ENCODE measurements at regions not wholly inside any gene's neighbourhood (a gene's known extent, or its start where the extent isn't known, plus 50 kb on each side); places are given as distances from the start of the nearest gene placed in this dataset.

DNA sequence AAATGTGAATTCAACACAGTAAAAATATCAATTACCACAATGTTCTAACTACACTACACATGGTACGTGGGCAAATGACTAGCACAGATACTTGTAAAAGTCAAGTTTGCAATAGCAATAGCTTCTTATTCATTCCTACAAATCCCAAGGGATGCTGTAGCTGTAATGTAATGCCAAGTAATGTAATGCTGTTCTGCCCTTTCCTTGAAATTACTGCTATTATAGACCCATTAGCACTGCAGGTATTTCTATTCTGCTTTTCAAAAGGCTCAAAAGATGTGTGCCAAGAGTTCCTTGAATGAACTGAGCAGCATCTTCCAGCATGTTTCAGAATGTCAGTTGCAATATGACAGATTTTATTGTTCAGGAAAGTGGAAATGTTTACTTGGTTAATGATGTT lies 129.9 kb upstream of the BANK1 start:
- Histone ChIP-seq H3K36me3 (no peaks in the 10 kb centered on the region), H3K9me3 (no peaks in the 10 kb centered on the region), H3K27me3 (no peaks in the 10 kb centered on the region), H3K4me3 (no peak overlapping the region), H3K27ac (no peak overlapping the region), H3K4me1 (no peaks in the 10 kb centered on the region)
- 34 to 43% methylated on average over 1 of the region's 1 CpG for WGBS, 2 donors (ENCODE audit: low coverage in 1 of 2)
- DNase-seq, result no peak
- in situ Hi-C loops (cut with MboI; ENCODE audit: low pct_ligation_motif_present in 1 of 4, low pct_unique_long_range_greater_than_20kb in 1 of 4, low sequenced_read_pairs in 3 of 4) (no loop called here), intact Hi-C loops (cut with DNase I; ENCODE audit: low total_unique reads) (no loop called here)
- TF ChIP-seq POLR2AphosphoS5 (IDR thresholded peaks at IDR 0.05) (no peak), EP300 (IDR thresholded peaks at IDR 0.05; ENCODE audit: low read depth) (no peak), POLR2A (IDR thresholded peaks at IDR 0.05) (no peak)
- TF ChIP-seq, protein P1, sequence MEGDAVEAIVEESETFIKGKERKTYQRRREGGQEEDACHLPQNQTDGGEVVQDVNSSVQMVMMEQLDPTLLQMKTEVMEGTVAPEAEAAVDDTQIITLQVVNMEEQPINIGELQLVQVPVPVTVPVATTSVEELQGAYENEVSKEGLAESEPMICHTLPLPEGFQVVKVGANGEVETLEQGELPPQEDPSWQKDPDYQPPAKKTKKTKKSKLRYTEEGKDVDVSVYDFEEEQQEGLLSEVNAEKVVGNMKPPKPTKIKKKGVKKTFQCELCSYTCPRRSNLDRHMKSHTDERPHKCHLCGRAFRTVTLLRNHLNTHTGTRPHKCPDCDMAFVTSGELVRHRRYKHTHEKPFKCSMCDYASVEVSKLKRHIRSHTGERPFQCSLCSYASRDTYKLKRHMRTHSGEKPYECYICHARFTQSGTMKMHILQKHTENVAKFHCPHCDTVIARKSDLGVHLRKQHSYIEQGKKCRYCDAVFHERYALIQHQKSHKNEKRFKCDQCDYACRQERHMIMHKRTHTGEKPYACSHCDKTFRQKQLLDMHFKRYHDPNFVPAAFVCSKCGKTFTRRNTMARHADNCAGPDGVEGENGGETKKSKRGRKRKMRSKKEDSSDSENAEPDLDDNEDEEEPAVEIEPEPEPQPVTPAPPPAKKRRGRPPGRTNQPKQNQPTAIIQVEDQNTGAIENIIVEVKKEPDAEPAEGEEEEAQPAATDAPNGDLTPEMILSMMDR (IDR thresholded peaks at IDR 0.05), result no peak

DNA sequence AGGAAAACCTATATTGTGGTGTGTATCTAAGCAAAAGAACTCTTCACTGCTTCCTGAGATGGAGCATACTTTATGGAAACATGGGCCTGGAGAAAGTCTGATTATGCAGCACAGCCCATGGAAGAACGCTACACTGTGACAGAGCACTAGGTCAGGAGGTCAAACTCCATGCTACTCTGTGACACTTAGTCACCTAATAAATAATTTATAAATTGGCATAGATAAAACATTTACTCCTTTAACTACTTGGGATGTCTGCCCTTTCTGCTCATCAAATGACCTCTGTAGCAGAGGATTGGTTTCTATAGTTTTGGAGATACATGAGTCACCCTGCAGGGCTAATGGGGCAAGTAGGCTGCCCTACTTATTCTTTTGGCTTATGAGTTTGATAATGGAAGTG lies 134.7 kb upstream of the BANK1 start:
- H3K4me1 ChIP-seq, result no peaks in the 10 kb centered on the region
- 79 to 100% methylated on average over 1 of the region's 1 CpG for WGBS, 2 donors (ENCODE audit: low coverage in 1 of 2)

DNA sequence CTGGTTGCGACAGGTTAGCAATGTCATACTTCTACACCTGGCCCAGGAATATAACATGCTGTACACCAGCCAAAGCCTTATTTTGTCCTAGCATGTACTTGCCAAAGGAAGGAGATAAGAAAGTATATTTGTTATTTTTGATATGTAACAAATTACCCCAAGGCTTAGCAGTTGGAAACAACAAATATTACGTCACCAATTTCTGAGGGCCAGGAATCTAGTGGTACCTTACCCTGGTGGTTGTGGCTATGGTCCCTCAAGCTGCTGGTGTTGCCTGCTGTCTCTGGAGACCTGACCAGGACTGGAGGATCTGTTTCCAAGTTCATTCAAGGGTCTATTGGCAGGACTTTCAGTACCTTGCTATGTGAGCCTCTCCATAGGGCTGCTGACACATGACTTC lies 135.5 kb upstream of the BANK1 start:
- Histone ChIP-seq H3K4me3 (no peak overlapping the region), H3K9me3 (no peaks in the 10 kb centered on the region), H3K4me1 (no peaks in the 10 kb centered on the region), H3K36me3 (no peaks in the 10 kb centered on the region), H3K27me3 (no peaks in the 10 kb centered on the region), H3K27ac (no peak overlapping the region)
- intact Hi-C loops (cut with DNase I; ENCODE audit: low total_unique reads) (no loop called here), in situ Hi-C loops (cut with MboI; ENCODE audit: low pct_ligation_motif_present in 1 of 4, low pct_unique_long_range_greater_than_20kb in 1 of 4, low sequenced_read_pairs in 3 of 4) (no loop called here)
- no peak for DNase-seq
- 93 to 100% methylated on average over 1 to 2 of the region's 2 CpGs for WGBS, 2 donors (ENCODE audit: low coverage in 1 of 2)
- no peak for TF ChIP-seq EP300 (IDR thresholded peaks at IDR 0.05; ENCODE audit: low read depth)
- TF ChIP-seq POLR2AphosphoS5 (IDR thresholded peaks at IDR 0.05), result no peak
- TF ChIP-seq POLR2A (IDR thresholded peaks at IDR 0.05), result no peak
- TF ChIP-seq, protein P1 (IDR thresholded peaks at IDR 0.05), result no peak

More for the DNA sequence above, 134.7 kb upstream of the BANK1 start:
- in situ Hi-C loops (cut with MboI; ENCODE audit: low pct_ligation_motif_present in 1 of 4, low pct_unique_long_range_greater_than_20kb in 1 of 4, low sequenced_read_pairs in 3 of 4), result no loop called here
- no peak for DNase-seq
- TF ChIP-seq EP300 (IDR thresholded peaks at IDR 0.05; ENCODE audit: low read depth) (no peak), POLR2AphosphoS5 (IDR thresholded peaks at IDR 0.05) (no peak), POLR2A (IDR thresholded peaks at IDR 0.05) (no peak)
- no peak overlapping the region for H3K4me3 ChIP-seq
- intact Hi-C loops (cut with DNase I; ENCODE audit: low total_unique reads), result no loop called here
- H3K9me3 ChIP-seq, result no peaks in the 10 kb centered on the region
- no peaks in the 10 kb centered on the region for H3K27me3 ChIP-seq
- no peaks in the 10 kb centered on the region for H3K36me3 ChIP-seq
- H3K27ac ChIP-seq, result no peak overlapping the region

DNA sequence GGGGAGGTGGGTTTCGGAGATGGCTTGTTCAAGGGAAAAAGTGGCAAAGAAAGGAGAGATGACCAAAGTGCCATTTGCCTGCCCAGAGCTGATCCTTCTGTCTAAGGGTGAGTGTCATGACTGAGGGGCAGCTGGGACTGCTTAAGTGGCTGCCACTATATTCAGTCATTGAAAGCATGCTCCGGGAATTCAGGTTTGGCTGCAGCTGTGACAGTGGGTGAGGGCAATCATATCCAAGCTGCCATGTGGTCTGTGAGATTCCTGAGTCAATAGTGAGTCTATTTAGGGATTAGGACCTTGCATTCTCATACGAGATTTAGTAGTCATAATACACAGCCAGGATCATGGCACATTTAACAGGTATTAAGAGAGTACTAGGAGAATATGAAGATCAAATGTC lies 138.8 kb upstream of the BANK1 start:
- Histone ChIP-seq H3K9me3 (no peaks in the 10 kb centered on the region), H3K27me3 (no peaks in the 10 kb centered on the region), H3K27ac (no peak overlapping the region), H3K4me3 (no peak overlapping the region), H3K4me1 (no peaks in the 10 kb centered on the region), H3K36me3 (no peaks in the 10 kb centered on the region)
- intact Hi-C loops (cut with DNase I; ENCODE audit: low total_unique reads), result no loop called here
- no peak for TF ChIP-seq POLR2A (IDR thresholded peaks at IDR 0.05)
- no peak for TF ChIP-seq POLR2AphosphoS5 (IDR thresholded peaks at IDR 0.05)
- TF ChIP-seq EP300 (IDR thresholded peaks at IDR 0.05; ENCODE audit: low read depth), result no peak
- TF ChIP-seq, protein P1 (IDR thresholded peaks at IDR 0.05), result no peak
- DNase-seq, result no peak
- in situ Hi-C loops (cut with MboI; ENCODE audit: low pct_ligation_motif_present in 1 of 4, low pct_unique_long_range_greater_than_20kb in 1 of 4, low sequenced_read_pairs in 3 of 4), result no loop called here
- WGBS, 2 donors (ENCODE audit: low coverage in 1 of 2), result 42 to 75% methylated on average over 2 to 3 of the region's 3 CpGs

DNA sequence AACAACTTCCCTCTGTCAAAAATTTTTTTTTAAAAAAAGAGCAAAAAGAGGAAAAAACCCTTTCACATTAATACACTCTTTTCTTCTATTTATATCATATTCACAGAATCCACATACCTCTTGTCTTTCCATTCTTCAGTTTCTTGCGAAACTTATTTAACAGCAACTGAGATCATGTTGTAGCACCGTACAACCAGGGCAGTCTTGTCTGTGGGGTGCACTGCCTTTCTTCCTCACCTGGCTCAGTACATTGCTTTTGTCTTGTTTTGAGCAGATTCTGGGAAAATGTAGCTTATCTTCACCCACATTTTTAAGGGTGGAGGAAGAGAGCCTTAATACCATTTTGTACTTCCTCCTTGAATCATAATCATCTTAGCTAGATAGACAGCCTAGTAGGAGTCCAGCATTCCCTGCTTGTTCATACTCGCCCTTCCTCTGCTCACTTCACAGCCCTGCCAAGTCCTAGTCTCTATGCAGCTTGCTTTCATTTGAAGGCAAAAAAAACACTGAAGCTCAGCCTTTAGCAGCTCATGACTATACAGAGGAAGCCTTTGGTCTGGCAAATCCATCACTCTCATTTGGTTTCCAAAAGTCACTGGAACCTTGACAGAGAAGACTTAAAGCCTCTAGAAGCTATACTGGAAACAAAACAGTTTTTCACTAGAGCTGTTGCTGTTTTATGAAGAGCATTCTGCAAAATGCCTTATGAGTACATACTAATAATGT lies 140.6 kb upstream of the BANK1 start:
- no peak overlapping the region for H3K27ac ChIP-seq
- TF ChIP-seq EP300 (IDR thresholded peaks at IDR 0.05; ENCODE audit: low read depth) (no peak), POLR2AphosphoS5 (IDR thresholded peaks at IDR 0.05) (no peak), POLR2A (IDR thresholded peaks at IDR 0.05) (no peak)
- TF ChIP-seq, protein P1 (IDR thresholded peaks at IDR 0.05), result no peak
- H3K4me1 ChIP-seq, result no peaks in the 10 kb centered on the region
- no peaks in the 10 kb centered on the region for H3K27me3 ChIP-seq
- H3K4me3 ChIP-seq, result no peak overlapping the region
- no peaks in the 10 kb centered on the region for H3K36me3 ChIP-seq
- in situ Hi-C loops (cut with MboI; ENCODE audit: low pct_ligation_motif_present in 1 of 4, low pct_unique_long_range_greater_than_20kb in 1 of 4, low sequenced_read_pairs in 3 of 4), result no loop called here
- no peak for DNase-seq
- WGBS, 2 donors (ENCODE audit: low coverage in 1 of 2), result 82 to 83% methylated on average over 3 of the region's 3 CpGs
- intact Hi-C loops (cut with DNase I; ENCODE audit: low total_unique reads), result no loop called here
- no peaks in the 10 kb centered on the region for H3K9me3 ChIP-seq

Data from transverse colon (tissue), 4 donors.